ENCODE measurements at regions not wholly inside any gene's neighbourhood (a gene's known extent, or its start where the extent isn't known, plus 50 kb on each side); places are given as distances from the start of the nearest gene placed in this dataset.

DNA sequence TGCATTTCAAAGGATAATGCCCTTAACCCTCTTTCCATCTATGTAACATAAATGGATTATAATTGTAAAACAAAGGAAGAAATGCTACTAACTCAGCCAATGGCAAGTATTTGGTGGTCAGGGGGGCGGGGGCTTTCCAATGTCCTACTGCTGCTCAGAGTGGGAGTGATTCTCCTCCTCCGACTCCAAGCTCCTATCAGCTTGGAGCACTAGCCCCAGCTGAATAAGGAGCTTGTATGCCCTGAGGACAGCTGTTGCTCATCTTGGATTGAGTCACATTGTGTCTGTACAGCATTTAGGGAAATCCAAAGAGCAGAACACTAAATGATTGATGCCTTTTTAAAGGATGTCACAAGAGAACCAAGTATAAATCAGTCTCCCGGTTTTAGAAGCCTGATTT lies 105.6 kb upstream of the ZNF521 start:
- TF ChIP-seq EZH2 (IDR thresholded peaks at IDR 0.05; ENCODE audit: borderline replicate concordance, low read depth, low read length, severe bottlenecking) (no peak), POLR2A (IDR thresholded peaks at IDR 0.05; ENCODE audit: low read depth, low read length) (no peak)
- TF ChIP-seq, protein P1, sequence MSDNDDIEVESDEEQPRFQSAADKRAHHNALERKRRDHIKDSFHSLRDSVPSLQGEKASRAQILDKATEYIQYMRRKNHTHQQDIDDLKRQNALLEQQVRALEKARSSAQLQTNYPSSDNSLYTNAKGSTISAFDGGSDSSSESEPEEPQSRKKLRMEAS (IDR thresholded peaks at IDR 0.05; ENCODE audit: insufficient read depth, insufficient read length) = no peak
